ENCODE measurements at regions not wholly inside any gene's neighbourhood (a gene's known extent, or its start where the extent isn't known, plus 50 kb on each side); places are given as distances from the start of the nearest gene placed in this dataset.

DNA sequence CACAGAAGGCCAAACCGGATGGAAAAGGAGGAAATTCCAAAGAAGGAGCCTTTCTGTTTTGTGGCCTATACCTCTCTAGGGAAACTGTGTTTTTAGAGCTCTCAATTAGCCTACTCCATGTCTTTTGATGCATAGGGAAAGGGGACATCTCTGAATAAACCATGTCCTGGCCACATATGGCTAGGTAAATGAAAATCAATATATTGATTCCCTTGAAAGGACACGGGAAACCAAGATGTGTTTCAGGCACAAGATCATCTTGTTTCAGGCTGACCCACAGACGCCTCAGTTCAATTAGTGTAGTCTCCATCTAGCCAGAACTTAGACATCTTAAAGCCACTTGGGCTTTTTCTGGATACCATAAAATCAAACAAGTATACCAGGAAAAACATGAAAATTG lies 363.1 kb downstream of the ENC1 start:
- no peak overlapping the region for H3K4me3 ChIP-seq (ENCODE audit: extremely low read depth in 1 of 4, insufficient read depth in 2 of 4, low read depth in 3 of 4, low read length in 4 of 4)
- H3K4ac ChIP-seq (replicated peaks; ENCODE audit: insufficient read length, low read depth, low read length) = no peak overlapping the region
- ChIA-PET POLR2A (ENCODE audit: partially characterized antibody) (no interaction called here), CTCF (ENCODE audit: partially characterized antibody) (interaction anchor here (1.3 to 1.4 kb wide), 2 partner anchors 10 to 372 kb away, joined by 4 read pairs; no protein-coding TSS in a partner anchor)
- H3K27ac ChIP-seq (ENCODE audit: low read depth, low read length) = no peak overlapping the region
- H3K27me3 ChIP-seq (replicated peaks in 1 of 4; ENCODE audit: control insufficient read depth in 3 of 4, extremely low read depth in 1 of 4, insufficient read depth in 3 of 4, low read length in 3 of 4) = no peaks in the 10 kb centered on the region
- H4K91ac ChIP-seq (replicated peaks; ENCODE audit: insufficient read length, low read length) = no peak overlapping the region
- H2BK20ac ChIP-seq (ENCODE audit: low read length) = no peak overlapping the region
- H3K18ac ChIP-seq (ENCODE audit: extremely low read depth, low read length) = no peak overlapping the region
- no peak for FAIRE-seq
- no peaks in the 10 kb centered on the region for H3K79me2 ChIP-seq (ENCODE audit: control insufficient read depth in 1 of 2, insufficient read depth in 2 of 2, low read length in 2 of 2)
- no peak overlapping the region for H4K5ac ChIP-seq (ENCODE audit: insufficient read length, low read depth, low read length)
- no peaks in the 10 kb centered on the region for H3K4me1 ChIP-seq (replicated peaks in 1 of 4; ENCODE audit: control insufficient read depth in 3 of 4, insufficient read depth in 4 of 4, low read length in 3 of 4)
- TF ChIP-seq TCF12 (IDR thresholded peaks at IDR 0.05; ENCODE audit: low read depth, low read length) (no peak), TEAD4 (IDR thresholded peaks at IDR 0.05; ENCODE audit: low read depth, low read length) (no peak), SAP30 (IDR thresholded peaks at IDR 0.05; ENCODE audit: insufficient read depth, insufficient replicate concordance, low read length) (no peak), SRF (IDR thresholded peaks at IDR 0.05; ENCODE audit: low read depth, low read length) (no peak), JUN (IDR thresholded peaks at IDR 0.05; ENCODE audit: low read depth, low read length) (no peak)
- TF ChIP-seq, protein P1, sequence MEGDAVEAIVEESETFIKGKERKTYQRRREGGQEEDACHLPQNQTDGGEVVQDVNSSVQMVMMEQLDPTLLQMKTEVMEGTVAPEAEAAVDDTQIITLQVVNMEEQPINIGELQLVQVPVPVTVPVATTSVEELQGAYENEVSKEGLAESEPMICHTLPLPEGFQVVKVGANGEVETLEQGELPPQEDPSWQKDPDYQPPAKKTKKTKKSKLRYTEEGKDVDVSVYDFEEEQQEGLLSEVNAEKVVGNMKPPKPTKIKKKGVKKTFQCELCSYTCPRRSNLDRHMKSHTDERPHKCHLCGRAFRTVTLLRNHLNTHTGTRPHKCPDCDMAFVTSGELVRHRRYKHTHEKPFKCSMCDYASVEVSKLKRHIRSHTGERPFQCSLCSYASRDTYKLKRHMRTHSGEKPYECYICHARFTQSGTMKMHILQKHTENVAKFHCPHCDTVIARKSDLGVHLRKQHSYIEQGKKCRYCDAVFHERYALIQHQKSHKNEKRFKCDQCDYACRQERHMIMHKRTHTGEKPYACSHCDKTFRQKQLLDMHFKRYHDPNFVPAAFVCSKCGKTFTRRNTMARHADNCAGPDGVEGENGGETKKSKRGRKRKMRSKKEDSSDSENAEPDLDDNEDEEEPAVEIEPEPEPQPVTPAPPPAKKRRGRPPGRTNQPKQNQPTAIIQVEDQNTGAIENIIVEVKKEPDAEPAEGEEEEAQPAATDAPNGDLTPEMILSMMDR (IDR thresholded peaks at IDR 0.05; ENCODE audit: control extremely low read depth in 1 of 3, insufficient read depth in 1 of 3, low read depth in 1 of 3, low read length in 3 of 3) = no peak
- H2AK5ac ChIP-seq (ENCODE audit: low read depth, low read length) = no peak overlapping the region
- no peak overlapping the region for H2BK5ac ChIP-seq (ENCODE audit: low read depth, low read length)
- H2BK120ac ChIP-seq (replicated peaks; ENCODE audit: low read depth, low read length) = no peak overlapping the region
- no peak overlapping the region for H4K8ac ChIP-seq (ENCODE audit: extremely low read depth, insufficient read depth, low read length)
- no peak overlapping the region for H3K23ac ChIP-seq (ENCODE audit: insufficient read length)
- H3K4me2 ChIP-seq (ENCODE audit: insufficient read depth in 1 of 2, low read depth in 2 of 2, low read length in 2 of 2) = no peak overlapping the region
- no peak overlapping the region for H3K9ac ChIP-seq (replicated peaks in 1 of 4; ENCODE audit: extremely low read depth in 1 of 4, low read depth in 3 of 4, low read length in 3 of 4)
- no peak overlapping the region for H3K14ac ChIP-seq (ENCODE audit: insufficient read length)
- no peak overlapping the region for H3K56ac ChIP-seq (replicated peaks; ENCODE audit: insufficient read length, low read depth, low read length)
- WGBS, 2 experiments (ENCODE audit: extremely low coverage in 1 of 2, insufficient coverage in 1 of 2, insufficient read length in 1 of 2, insufficient replicate concordance in 2 of 2, low coverage in 1 of 2, low lambda C conversion rate in 2 of 2, missing lambda C conversion rate in 1 of 2) = 84% methylated on average over 3 of the region's 3 CpGs; no CpG with 5 or more reads in 1 of the 2 experiments
- H2AFZ ChIP-seq (ENCODE audit: low read length) = no peak overlapping the region
- no peaks in the 10 kb centered on the region for H3K23me2 ChIP-seq (ENCODE audit: low read depth, low read length)
- no peaks in the 10 kb centered on the region for H3K9me3 ChIP-seq (ENCODE audit: insufficient read depth in 2 of 2, low read depth in 1 of 2, low read length in 1 of 2)
- H4K20me1 ChIP-seq (replicated peaks in 1 of 2; ENCODE audit: control insufficient read depth in 1 of 2, insufficient read depth in 2 of 2, low read length in 2 of 2) = no peaks in the 10 kb centered on the region
- no peak for DNase-seq (ENCODE audit: low read depth in 1 of 2, low spot score in 2 of 2)
- H3K36me3 ChIP-seq (ENCODE audit: control insufficient read depth in 2 of 4, insufficient read depth in 4 of 4, low read length in 3 of 4) = no peaks in the 10 kb centered on the region
- H3K79me1 ChIP-seq (ENCODE audit: low read depth, low read length) = no peaks in the 10 kb centered on the region
- H2BK15ac ChIP-seq (ENCODE audit: low read length) = no peak overlapping the region
- H2BK12ac ChIP-seq (ENCODE audit: low read depth, low read length) = no peak overlapping the region
